ENCODE measurements at regions not wholly inside any gene's neighbourhood (a gene's known extent, or its start where the extent isn't known, plus 50 kb on each side); places are given as distances from the start of the nearest gene placed in this dataset.
A peak's percentile ranks its signal among the peaks of the same experiment; 100 is the strongest.

DNA sequence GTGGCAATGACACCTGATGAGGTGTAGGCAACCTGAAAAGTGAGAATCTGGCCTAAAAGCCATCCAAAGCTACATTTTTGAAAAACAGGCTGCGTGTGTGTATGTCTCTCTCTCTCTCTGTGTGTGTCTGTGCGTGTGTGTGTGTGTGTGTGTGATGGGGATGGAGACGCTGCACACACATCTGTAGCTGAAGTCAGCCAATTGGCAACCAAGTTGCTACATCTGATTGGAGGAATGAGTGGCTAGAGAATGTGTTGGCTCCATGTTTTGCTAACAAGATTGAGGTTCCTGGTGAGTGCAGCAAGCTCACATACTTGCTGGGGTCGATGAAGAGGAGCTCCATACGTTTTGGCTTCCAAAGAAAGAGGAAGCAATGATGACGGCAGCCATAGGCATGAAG is 311.4 kb upstream of the NCAM1 start:
- no peak overlapping the region for H3K27ac ChIP-seq
- H3K36me3 ChIP-seq: no peaks in the 10 kb centered on the region
- intact Hi-C loops (cut with DNase I): no loop called here
- H3K4me3 ChIP-seq: no peak overlapping the region
- TF ChIP-seq POLR2A (IDR thresholded peaks at IDR 0.05) (no peak), POLR2AphosphoS5 (IDR thresholded peaks at IDR 0.05; ENCODE audit: insufficient read depth in 1 of 2, low read depth in 1 of 2) (no peak)
- TF ChIP-seq, protein P1, sequence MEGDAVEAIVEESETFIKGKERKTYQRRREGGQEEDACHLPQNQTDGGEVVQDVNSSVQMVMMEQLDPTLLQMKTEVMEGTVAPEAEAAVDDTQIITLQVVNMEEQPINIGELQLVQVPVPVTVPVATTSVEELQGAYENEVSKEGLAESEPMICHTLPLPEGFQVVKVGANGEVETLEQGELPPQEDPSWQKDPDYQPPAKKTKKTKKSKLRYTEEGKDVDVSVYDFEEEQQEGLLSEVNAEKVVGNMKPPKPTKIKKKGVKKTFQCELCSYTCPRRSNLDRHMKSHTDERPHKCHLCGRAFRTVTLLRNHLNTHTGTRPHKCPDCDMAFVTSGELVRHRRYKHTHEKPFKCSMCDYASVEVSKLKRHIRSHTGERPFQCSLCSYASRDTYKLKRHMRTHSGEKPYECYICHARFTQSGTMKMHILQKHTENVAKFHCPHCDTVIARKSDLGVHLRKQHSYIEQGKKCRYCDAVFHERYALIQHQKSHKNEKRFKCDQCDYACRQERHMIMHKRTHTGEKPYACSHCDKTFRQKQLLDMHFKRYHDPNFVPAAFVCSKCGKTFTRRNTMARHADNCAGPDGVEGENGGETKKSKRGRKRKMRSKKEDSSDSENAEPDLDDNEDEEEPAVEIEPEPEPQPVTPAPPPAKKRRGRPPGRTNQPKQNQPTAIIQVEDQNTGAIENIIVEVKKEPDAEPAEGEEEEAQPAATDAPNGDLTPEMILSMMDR (IDR thresholded peaks at IDR 0.05): no peak
- no peaks in the 10 kb centered on the region for H3K27me3 ChIP-seq
- no peaks in the 10 kb centered on the region for H3K4me1 ChIP-seq
- no peaks in the 10 kb centered on the region for H3K9me3 ChIP-seq
- peak in 1 of 2 donors; percentile 55 for DNase-seq (ENCODE audit: extremely low spot score in 2 of 2)

DNA sequence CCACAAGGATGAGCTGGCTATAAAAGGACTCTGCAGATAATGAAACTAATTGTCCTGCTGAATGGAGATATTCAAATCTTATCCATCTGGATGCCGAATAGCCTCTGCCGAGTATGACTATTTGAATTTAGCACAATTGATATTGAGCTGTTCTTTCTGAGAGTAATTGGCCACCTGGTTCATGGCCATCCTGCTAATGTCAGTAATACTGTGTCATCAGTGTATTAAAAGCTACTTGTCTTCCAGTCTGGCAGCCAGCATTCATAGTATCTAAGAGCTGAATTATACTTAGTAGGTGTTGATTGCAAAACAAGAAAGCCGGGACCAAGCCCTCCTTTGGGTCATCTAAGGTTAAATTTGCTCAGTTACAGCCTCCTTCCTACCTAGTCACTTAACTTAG is 310.7 kb upstream of the NCAM1 start:
- H3K36me3 ChIP-seq: no peaks in the 10 kb centered on the region
- no peaks in the 10 kb centered on the region for H3K27me3 ChIP-seq
- no peak overlapping the region for H3K4me3 ChIP-seq
- H3K9me3 ChIP-seq: no peaks in the 10 kb centered on the region
- H3K4me1 ChIP-seq: no peaks in the 10 kb centered on the region
- intact Hi-C loops (cut with DNase I): no loop called here
- H3K27ac ChIP-seq: no peak overlapping the region
- TF ChIP-seq POLR2A (IDR thresholded peaks at IDR 0.05): no peak
- TF ChIP-seq, protein P1 (IDR thresholded peaks at IDR 0.05): no peak
- no peak for TF ChIP-seq POLR2AphosphoS5 (IDR thresholded peaks at IDR 0.05; ENCODE audit: insufficient read depth in 1 of 2, low read depth in 1 of 2)
- DNase-seq (ENCODE audit: extremely low spot score in 2 of 2): peak in 1 of 2 donors; percentile 3

DNA sequence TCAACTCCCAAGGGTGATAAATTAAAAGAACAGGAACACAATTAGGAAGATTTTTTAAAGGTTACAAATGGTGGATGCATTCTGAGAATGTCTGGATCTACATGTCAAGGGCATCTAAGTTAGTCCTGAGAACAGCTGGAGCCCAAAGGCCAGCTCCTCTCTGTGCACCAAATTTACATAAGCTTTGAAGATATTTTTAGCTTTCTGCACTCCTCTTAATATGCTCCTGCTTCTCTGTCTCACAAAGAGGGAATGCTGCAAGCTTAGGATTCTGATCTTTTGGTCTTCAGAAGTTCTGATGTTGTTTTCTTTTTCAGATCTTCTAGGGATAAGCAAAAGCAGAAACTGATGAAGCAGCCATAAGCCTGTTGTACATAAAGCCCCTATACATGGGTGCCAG is 309.8 kb upstream of the NCAM1 start:
- Histone ChIP-seq H3K27ac (no peak overlapping the region), H3K36me3 (no peaks in the 10 kb centered on the region), H3K27me3 (no peaks in the 10 kb centered on the region), H3K9me3 (no peaks in the 10 kb centered on the region), H3K4me3 (no peak overlapping the region), H3K4me1 (peaks cover 8% of the 10 kb centered on the region)
- intact Hi-C loops (cut with DNase I): no loop called here
- TF ChIP-seq, protein P1 (IDR thresholded peaks at IDR 0.05): no peak
- TF ChIP-seq POLR2AphosphoS5 (IDR thresholded peaks at IDR 0.05; ENCODE audit: insufficient read depth in 1 of 2, low read depth in 1 of 2) (no peak), POLR2A (IDR thresholded peaks at IDR 0.05) (no peak)
- no peak for DNase-seq (ENCODE audit: extremely low spot score in 2 of 2)

DNA sequence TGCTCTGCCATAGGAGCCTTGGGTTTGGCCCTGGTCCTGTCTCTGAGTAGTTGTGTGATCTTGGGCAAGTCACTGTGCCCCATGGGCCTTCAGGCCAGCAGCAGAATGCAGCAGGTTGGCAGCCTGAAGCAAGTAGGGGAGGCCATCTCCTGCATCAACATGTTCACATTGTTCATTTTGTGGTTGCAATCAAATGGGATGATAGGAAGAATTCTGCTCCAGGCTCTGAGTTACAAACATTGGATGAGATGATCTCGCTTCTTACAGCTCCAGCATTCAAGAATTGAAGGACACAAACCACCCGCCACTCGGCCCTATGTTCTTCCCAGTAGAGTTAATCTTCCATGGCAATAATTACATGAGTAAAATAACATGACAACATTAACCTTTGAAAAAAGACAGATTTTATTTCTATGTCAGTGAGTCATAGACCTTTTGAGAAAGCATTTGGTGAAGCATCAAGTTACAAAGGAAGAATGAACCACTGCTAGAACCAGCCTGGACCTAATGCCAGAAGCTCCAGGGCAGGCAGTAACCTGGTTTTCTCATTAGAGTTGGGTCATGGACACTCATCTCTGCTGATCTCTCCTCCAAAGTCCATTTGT is 308.3 kb upstream of the NCAM1 start:
- intact Hi-C loops (cut with DNase I): no loop called here
- DNase-seq (ENCODE audit: extremely low spot score in 2 of 2): no peak
- Histone ChIP-seq H3K9me3 (no peaks in the 10 kb centered on the region), H3K27ac (peak overlapping the region; percentile 3), H3K27me3 (no peaks in the 10 kb centered on the region), H3K4me1 (peaks cover 15% of the 10 kb centered on the region), H3K36me3 (no peaks in the 10 kb centered on the region), H3K4me3 (no peak overlapping the region)
- TF ChIP-seq, protein P1 (IDR thresholded peaks at IDR 0.05): no peak
- TF ChIP-seq POLR2A (IDR thresholded peaks at IDR 0.05) (no peak), POLR2AphosphoS5 (IDR thresholded peaks at IDR 0.05; ENCODE audit: insufficient read depth in 1 of 2, low read depth in 1 of 2) (no peak)

DNA sequence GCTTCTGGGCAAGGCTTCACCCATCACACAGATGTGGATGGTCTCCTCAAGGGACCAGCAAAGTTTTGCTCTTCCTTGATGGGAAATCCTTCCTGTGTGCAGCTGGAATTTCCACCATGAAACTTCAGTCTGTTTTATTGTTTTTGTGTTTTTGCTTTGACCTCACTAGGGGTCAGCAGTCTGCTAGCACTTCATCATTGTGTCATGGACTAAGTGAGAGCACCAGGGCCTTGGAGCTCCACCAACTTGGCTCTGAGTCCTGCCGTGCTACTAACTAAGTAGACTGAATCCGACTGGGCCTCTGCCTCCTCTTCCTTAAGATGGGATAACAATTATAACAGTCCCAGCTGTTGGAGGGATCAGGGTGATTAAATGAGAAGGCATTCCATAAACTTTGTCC is 305.8 kb upstream of the NCAM1 start:
- no peak overlapping the region for H3K4me3 ChIP-seq
- H3K27me3 ChIP-seq: no peaks in the 10 kb centered on the region
- H3K27ac ChIP-seq: peak overlapping the region; percentile 77
- H3K4me1 ChIP-seq: peaks cover 16% of the 10 kb centered on the region
- no peaks in the 10 kb centered on the region for H3K36me3 ChIP-seq
- intact Hi-C loops (cut with DNase I): no loop called here
- DNase-seq (ENCODE audit: extremely low spot score in 2 of 2): no peak
- TF ChIP-seq, protein P1 (IDR thresholded peaks at IDR 0.05): no peak
- TF ChIP-seq POLR2A (IDR thresholded peaks at IDR 0.05): no peak
- TF ChIP-seq POLR2AphosphoS5 (IDR thresholded peaks at IDR 0.05; ENCODE audit: insufficient read depth in 1 of 2, low read depth in 1 of 2): no peak
- no peaks in the 10 kb centered on the region for H3K9me3 ChIP-seq

All from vagina (tissue), 2 donors.